GM12891 (cell line): ENCODE measurements at regions not wholly inside any gene's neighbourhood (a gene's known extent, or its start where the extent isn't known, plus 50 kb on each side); places are given as distances from the start of the nearest gene placed in this dataset.

Source experiments
- DNase-seq: peaks from one replicate; pipeline ENCODE4 v3.0.0; 2011; ENCODE audit warnings: low spot score; ENCODE audit not compliant: insufficient read length
- FAIRE-seq: peaks from 2 replicates; lab custom pipeline; 2011; peaks lifted over from hg19 to GRCh38; lab: Jason Lieb, UNC
- PAX5 ChIP-seq: IDR thresholded peaks from 2 replicates; pipeline ENCODE4 v1.6.1; 2011; ENCODE audit warnings: low read length, moderate library complexity, mild to moderate bottlenecking; ENCODE audit not compliant: insufficient read depth, severe bottlenecking
- POLR2A ChIP-seq: IDR thresholded peaks from 2 replicates; pipeline ENCODE4 v1.6.1; 2011; ENCODE audit warnings: low read depth, low read length, control low read depth
- POLR2AphosphoS5 ChIP-seq: IDR thresholded peaks from 2 replicates; pipeline ENCODE4 v1.6.1; 2011; ENCODE audit warnings: low read depth, low read length, control low read depth
- POU2F2 ChIP-seq: IDR thresholded peaks from 2 replicates; pipeline ENCODE4 v1.6.1; 2011; ENCODE audit warnings: low read depth, mild to moderate bottlenecking, control low read depth, low read length, moderate library complexity
- SPI1 ChIP-seq: IDR thresholded peaks from 2 replicates; pipeline ENCODE4 v1.6.1; 2011; ENCODE audit warnings: low read depth, low read length, control low read depth
- TAF1 ChIP-seq: IDR thresholded peaks from 2 replicates; pipeline ENCODE4 v1.6.1; 2011; ENCODE audit warnings: low read depth, low read length, control low read depth

DNA sequence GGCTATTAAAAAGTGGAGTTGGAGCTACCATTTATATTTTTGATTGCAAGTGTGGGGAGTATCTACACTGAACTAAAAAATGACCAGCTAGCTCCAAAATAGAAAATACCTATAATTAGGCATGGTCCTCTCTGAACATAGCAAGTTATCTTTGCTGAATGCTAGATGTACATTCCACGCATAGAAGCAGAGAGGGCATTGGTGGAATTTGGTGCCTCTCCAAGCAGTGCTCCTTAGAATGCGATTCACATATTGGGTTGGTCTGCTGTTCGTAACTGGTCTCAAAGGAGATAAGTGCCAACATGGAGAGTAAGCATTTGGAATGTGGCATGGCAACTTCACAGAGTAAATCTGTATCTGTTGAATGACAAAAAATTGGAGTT is 196.2 kb downstream of the PTN start:
- TF ChIP-seq TAF1: no peak
- TF ChIP-seq POU2F2: no peak
- no peak for TF ChIP-seq POLR2A
- DNase-seq (no peak), FAIRE-seq (no peak)

DNA sequence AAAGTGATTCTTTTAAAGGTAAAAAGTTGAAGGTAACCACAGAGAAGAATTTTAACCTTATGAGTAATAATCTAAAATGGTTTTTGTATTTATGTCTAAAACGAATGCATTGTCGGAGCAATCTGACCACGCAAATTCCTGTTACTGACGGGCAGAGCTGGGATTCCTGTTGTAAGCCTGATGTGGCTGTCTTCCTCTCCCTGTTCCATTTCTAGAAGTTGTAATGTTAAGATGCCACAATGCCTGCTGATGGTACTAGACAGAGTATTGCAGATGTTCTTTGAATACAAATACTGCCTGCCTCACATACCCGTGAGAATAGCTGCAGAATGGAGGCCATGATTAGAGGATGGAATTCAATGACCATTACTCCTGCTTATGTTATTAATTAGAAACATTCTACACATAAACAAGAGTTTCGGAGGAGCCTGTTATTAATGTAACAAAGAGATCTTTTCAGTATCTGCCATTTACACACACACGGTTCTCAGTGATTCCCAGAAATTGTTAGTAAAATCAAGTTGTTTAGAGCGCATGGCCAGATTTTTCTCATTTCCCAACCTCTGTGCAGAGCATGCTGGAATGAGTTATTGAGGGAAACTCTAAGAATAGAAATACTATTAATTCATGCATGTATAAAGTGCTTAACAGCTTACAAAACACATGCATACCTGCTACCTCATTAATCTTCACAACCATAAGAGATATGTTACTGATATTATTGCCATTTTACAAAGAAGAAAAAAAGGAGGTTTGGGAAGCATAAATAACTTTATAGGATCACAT is 196.8 kb downstream of the PTN start:
- DNase-seq: no peak
- FAIRE-seq: no peak
- TF ChIP-seq POU2F2 (no peak), TAF1 (no peak), POLR2AphosphoS5 (no peak), POLR2A (no peak), SPI1 (no peak)

DNA sequence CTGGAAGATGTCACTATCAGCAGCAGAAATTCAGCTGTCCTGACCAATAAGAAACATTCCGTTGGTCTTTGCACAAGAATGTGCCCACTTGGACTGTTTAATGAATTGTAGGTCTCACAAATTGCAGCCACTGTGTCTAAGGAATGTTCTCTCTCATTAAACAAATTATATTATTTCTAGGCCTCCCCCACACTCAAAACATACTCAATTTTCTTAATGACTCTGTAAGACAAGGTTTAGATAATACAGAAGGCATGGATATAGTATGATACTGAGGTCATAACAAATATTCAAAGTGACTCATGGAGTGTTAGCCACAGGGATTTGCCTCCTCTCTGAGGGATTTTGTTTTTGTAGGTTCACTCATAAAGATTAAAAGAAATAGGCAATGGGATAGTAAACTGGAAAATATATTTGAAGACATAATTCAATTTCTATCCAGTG is 197.5 kb downstream of the PTN start:
- no peak for TF ChIP-seq POLR2AphosphoS5
- TF ChIP-seq SPI1: no peak
- TF ChIP-seq POU2F2: no peak
- TF ChIP-seq PAX5: no peak
- TF ChIP-seq TAF1: no peak
- TF ChIP-seq POLR2A: no peak
- DNase-seq (no peak), FAIRE-seq (no peak)

DNA sequence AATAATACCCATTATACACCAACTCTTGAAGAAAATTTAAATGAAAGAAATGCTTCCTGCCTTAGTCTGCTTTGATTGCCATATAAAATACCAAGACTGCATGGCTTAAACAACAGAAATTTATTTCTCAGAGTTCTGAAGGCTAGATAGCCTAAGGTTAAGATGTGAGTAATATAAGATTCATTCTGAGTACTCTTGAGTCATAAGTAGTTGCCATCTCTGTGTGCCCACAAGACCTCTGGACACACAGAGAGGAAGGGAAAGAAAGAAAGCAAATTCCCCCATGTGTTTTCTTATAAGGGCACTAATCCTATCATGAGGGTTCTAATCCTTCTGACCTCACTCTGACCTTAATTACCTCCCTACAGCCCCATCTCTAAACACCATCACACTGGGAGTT is 201.2 kb downstream of the PTN start:
- no peak for DNase-seq
- TF ChIP-seq POU2F2: no peak
- TF ChIP-seq POLR2A: no peak
- TF ChIP-seq POLR2AphosphoS5: no peak
- TF ChIP-seq TAF1: no peak
- TF ChIP-seq PAX5: no peak
- TF ChIP-seq SPI1: no peak
- no peak for FAIRE-seq

DNA sequence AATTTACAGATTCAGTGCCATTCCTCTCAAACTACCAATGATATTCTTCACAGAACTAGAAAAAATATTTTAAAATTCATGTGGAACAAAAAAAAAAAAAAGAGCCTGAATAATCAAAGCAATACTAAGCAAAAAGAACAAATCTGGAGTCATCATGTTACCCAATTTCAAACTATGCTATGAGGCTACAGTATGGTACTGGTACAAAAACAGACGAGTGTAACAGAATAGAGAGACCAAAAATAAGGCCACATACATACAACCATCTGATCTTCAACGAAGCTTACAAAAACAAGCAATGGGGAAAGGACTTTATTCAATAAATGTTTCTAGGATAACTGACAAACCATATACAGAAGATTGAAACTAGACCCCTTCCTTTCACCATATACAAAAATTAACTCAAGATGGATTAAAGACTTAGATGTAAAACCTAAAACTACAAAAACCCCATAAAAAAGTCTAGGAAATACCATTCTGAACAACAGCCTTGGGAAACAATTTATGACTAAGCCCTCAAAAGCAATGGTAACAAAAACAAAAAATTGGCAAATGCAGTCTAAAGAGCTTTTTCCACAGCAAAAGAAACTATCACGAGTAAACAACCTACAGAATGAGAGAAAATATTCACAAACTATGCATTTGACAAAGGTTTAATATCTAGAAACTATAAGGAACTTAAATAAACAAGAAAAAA is 207.7 kb downstream of the PTN start:
- FAIRE-seq: no peak
- no peak for TF ChIP-seq POU2F2
- TF ChIP-seq POLR2A: no peak
- TF ChIP-seq SPI1: no peak
- no peak for TF ChIP-seq PAX5
- TF ChIP-seq POLR2AphosphoS5: no peak
- TF ChIP-seq TAF1: no peak
- no peak for DNase-seq

DNA sequence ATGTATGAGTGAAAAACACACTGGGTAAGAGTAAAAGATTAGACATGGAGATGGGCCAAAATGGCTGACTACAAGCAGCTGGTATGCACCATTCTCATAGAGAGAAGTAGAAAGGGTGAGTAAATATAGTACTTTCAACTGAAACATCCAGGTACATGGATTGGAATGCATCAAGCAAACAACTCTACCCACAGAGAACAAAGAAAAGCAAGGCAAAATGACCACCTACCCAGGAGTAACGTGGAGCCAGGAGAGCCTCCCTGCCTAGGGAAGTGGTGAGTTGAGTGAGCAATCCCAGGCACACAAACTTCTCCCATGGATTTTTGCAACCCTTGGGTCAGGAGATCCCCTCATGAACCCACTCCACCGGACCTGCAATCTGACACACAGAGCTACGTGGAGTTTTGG is 212.8 kb downstream of the PTN start:
- TF ChIP-seq POU2F2 (no peak), PAX5 (no peak)
- DNase-seq (no peak), FAIRE-seq (no peak)

DNA sequence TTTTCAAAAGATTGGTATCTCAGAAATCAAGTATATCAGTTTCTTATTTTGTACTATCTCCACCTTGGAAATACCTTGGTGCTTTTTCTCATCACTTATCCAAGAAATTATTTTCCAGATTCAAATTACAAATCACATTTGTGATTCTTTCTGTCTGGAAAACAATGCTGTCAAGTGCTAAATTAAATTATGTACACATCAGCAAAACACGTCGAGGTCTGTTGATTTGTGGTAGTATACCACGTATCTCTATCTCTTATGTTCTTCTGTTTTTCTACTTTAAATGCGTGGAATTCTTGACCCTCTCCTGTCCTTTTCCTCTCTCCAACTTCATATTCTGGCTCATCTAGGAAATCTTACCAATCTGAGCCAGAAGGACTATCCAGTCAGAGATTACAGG is 214.5 kb downstream of the PTN start:
- TF ChIP-seq POU2F2 (no peak), SPI1 (no peak), POLR2AphosphoS5 (no peak), PAX5 (no peak), TAF1 (no peak), POLR2A (no peak)
- FAIRE-seq: no peak
- no peak for DNase-seq

DNA sequence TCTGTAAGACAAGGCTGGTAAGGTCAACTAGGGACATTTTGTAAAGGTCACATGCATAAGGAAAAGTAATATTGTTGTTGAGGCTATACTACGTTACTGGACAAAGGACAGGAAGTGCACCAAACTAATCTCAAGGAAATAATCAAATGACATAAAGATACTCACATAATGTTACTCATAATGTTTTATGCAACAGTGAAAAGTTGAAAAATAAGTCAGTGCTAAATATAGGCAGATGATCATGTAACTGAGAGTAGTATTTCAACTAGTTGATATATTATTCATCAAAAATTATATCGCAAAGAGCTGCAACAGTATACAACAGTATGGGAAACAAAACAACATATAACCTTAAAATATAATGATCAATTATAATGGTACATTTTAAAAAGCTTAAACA is 215.7 kb downstream of the PTN start:
- DNase-seq (no peak), FAIRE-seq (no peak)
- TF ChIP-seq POLR2AphosphoS5 (no peak), TAF1 (no peak), PAX5 (no peak), POLR2A (no peak), SPI1 (no peak), POU2F2 (no peak)

DNA sequence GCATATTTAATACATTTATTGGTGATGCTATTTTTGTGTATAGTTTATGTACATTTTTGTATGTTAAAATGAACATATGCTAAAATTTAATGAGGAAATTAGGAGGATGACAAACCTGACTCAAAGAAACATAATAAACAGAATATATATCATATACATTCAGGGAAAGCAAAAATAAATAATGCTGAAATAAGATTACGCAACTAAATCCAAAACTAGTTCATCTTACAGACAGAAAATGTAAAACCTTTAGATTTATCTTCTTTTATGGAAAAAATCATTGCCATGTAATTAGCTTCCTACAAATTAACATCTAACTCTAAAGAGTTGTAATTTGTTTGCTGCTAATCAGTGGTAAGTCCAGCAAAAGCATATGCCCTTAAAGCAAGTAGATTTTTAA is 216.5 kb downstream of the PTN start:
- TF ChIP-seq POLR2AphosphoS5: no peak
- TF ChIP-seq POU2F2: no peak
- no peak for TF ChIP-seq TAF1
- TF ChIP-seq SPI1: no peak
- TF ChIP-seq PAX5: no peak
- TF ChIP-seq POLR2A: no peak
- DNase-seq: no peak
- no peak for FAIRE-seq

DNA sequence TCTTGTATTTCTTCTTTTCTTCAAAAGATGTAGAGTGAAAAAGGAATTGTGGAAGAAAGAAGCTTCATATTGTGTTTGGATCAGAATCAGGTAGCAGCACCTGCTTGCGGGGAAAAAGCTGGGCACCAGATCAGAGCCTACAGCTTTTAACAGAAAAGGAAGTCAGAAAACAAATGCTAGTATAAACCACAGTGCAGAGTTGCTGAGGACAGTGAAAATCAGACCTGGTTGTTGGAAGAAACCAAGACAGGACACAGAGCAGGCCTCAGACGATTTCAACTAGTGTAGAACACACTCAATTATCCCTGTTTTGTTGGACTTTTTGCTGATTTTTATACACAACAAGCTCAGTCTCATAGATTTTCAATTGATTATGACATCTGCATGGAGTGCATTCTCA is 221.4 kb downstream of the PTN start:
- FAIRE-seq (no peak), DNase-seq (no peak)
- TF ChIP-seq POU2F2: no peak
- no peak for TF ChIP-seq PAX5
- no peak for TF ChIP-seq POLR2A
- TF ChIP-seq SPI1: no peak
- TF ChIP-seq POLR2AphosphoS5: no peak
- no peak for TF ChIP-seq TAF1
